ENCODE measurements at regions not wholly inside any gene's neighbourhood (a gene's known extent, or its start where the extent isn't known, plus 50 kb on each side); places are given as distances from the start of the nearest gene placed in this dataset.
A peak's percentile ranks its signal among the peaks of the same experiment; 100 is the strongest.

- intact Hi-C loops (cut with DNase I), result no loop called here
- DNase-seq, result no peak
Observed at GRCh38 chr2:117492209-117492851, 322.2 kb upstream of the DDX18 start.

GRCh38 chr2:117500721-117501120 is 313.8 kb upstream of the DDX18 start:
- no peak for DNase-seq
- intact Hi-C loops (cut with DNase I), result no loop called here

- no peak for DNase-seq
- intact Hi-C loops (cut with DNase I), result no loop called here
Observed at GRCh38 chr2:117502121-117502520, 312.4 kb upstream of the DDX18 start.

GRCh38 chr2:117512307-117512706 is 302.2 kb upstream of the DDX18 start:
- DNase-seq, result no peak
- intact Hi-C loops (cut with DNase I), result no loop called here

- DNase-seq, result no peak
- intact Hi-C loops (cut with DNase I), result no loop called here
Observed at GRCh38 chr2:117514371-117514770, 300.1 kb upstream of the DDX18 start.

- intact Hi-C loops (cut with DNase I), result no loop called here
Observed at GRCh38 chr2:117519238-117519637, 295.3 kb upstream of the DDX18 start.

GRCh38 chr2:117519721-117520120 is 294.8 kb upstream of the DDX18 start:
- intact Hi-C loops (cut with DNase I), result no loop called here
- DNase-seq, result no peak

More at GRCh38 chr2:117519238-117519637, 295.3 kb upstream of the DDX18 start:
- DNase-seq, result no peak

GRCh38 chr2:117523267-117523666 is 291.2 kb upstream of the DDX18 start:
- DNase-seq, result peak in 2 of 10 donors; percentile 71 to 75
- intact Hi-C loops (cut with DNase I), result no loop called here

- no peak for DNase-seq
- intact Hi-C loops (cut with DNase I), result no loop called here
Observed at GRCh38 chr2:117523711-117524238, 290.7 kb upstream of the DDX18 start.

- intact Hi-C loops (cut with DNase I), result no loop called here
- DNase-seq, result no peak
Observed at GRCh38 chr2:117536139-117536538, 278.4 kb upstream of the DDX18 start.

- intact Hi-C loops (cut with DNase I), result no loop called here
Observed at GRCh38 chr2:117537032-117537431, 277.5 kb upstream of the DDX18 start.

GRCh38 chr2:117551858-117552257 is 262.6 kb upstream of the DDX18 start:
- intact Hi-C loops (cut with DNase I), result no loop called here
- no peak for DNase-seq

More at GRCh38 chr2:117537032-117537431, 277.5 kb upstream of the DDX18 start:
- DNase-seq, result peak in 1 of 10 donors; percentile 43

GRCh38 chr2:117553448-117553847 is 261.0 kb upstream of the DDX18 start:
- no peak for DNase-seq
- intact Hi-C loops (cut with DNase I), result no loop called here

- DNase-seq, result no peak
- intact Hi-C loops (cut with DNase I), result no loop called here
Observed at GRCh38 chr2:117555965-117556364, 258.5 kb upstream of the DDX18 start.

GRCh38 chr2:117557626-117558025 is 256.9 kb upstream of the DDX18 start:
- intact Hi-C loops (cut with DNase I), result no loop called here
- no peak for DNase-seq

- DNase-seq, result no peak
- intact Hi-C loops (cut with DNase I), result no loop called here
Observed at GRCh38 chr2:117562654-117563053, 251.8 kb upstream of the DDX18 start.

GRCh38 chr2:117571590-117572349 is 242.7 kb upstream of the DDX18 start:
- peak in 1 of 10 donors; percentile 61 for DNase-seq
- intact Hi-C loops (cut with DNase I), result no loop called here

GRCh38 chr2:117587310-117587709 is 227.2 kb upstream of the DDX18 start:
- intact Hi-C loops (cut with DNase I), result no loop called here
- no peak for DNase-seq

GRCh38 chr2:117603060-117603459 is 211.4 kb upstream of the DDX18 start:
- intact Hi-C loops (cut with DNase I), result no loop called here
- no peak for DNase-seq

- intact Hi-C loops (cut with DNase I), result no loop called here
- DNase-seq, result no peak
Observed at GRCh38 chr2:117603567-117603966, 210.9 kb upstream of the DDX18 start.

- intact Hi-C loops (cut with DNase I), result no loop called here
- no peak for DNase-seq
Observed at GRCh38 chr2:117607202-117607601, 207.3 kb upstream of the DDX18 start.

GRCh38 chr2:117613101-117613500 is 201.4 kb upstream of the DDX18 start:
- intact Hi-C loops (cut with DNase I), result no loop called here
- no peak for DNase-seq
